A673 (cell line): ENCODE measurements at regions not wholly inside any gene's neighbourhood (a gene's known extent, or its start where the extent isn't known, plus 50 kb on each side); places are given as distances from the start of the nearest gene placed in this dataset.

Experiments used
- EZH2 ChIP-seq: fragments of 200-600 bp; sonication (generic); IDR thresholded peaks from 2 replicates; pipeline ENCODE4 v1.6.1; 2017; ENCODE audit warnings: borderline replicate concordance, low read depth, mild to moderate bottlenecking, mixed read lengths, antibody characterized with exemption, low read length; ENCODE audit not compliant: poor library complexity, severe bottlenecking
- TF ChIP-seq, protein P1 (sequence below): fragments of 300-800, 200-600 bp; sonication (generic); conservative IDR thresholded peaks from 2 replicates; pipeline ENCODE4 v1.5.1; 2017; ENCODE audit warnings: low read depth, mild to moderate bottlenecking, antibody characterized with exemption, low read length, moderate library complexity, mixed read lengths

DNA sequence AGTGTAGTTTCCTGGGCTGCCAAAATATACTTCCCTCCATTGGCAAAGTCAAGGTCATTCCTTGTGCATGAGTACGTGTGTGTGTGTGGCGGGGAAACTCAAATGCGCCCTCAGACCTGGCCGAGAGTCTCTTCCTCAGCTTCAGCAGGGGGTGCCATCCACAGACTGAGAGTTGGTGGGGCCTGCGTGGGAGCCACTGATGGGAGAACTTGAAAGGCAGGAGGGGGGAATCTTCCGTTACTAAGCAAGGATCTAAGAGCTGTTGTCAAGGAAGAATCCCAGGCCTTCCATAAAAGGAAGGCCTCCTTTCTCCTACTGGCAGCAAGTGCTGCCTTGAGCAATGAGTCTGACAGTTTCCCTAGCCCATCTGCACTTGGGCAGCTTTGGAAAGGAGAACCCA, 274.9 kb downstream of the EMP1 start:
- TF ChIP-seq, protein P1, sequence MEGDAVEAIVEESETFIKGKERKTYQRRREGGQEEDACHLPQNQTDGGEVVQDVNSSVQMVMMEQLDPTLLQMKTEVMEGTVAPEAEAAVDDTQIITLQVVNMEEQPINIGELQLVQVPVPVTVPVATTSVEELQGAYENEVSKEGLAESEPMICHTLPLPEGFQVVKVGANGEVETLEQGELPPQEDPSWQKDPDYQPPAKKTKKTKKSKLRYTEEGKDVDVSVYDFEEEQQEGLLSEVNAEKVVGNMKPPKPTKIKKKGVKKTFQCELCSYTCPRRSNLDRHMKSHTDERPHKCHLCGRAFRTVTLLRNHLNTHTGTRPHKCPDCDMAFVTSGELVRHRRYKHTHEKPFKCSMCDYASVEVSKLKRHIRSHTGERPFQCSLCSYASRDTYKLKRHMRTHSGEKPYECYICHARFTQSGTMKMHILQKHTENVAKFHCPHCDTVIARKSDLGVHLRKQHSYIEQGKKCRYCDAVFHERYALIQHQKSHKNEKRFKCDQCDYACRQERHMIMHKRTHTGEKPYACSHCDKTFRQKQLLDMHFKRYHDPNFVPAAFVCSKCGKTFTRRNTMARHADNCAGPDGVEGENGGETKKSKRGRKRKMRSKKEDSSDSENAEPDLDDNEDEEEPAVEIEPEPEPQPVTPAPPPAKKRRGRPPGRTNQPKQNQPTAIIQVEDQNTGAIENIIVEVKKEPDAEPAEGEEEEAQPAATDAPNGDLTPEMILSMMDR: no peak
- TF ChIP-seq EZH2: no peak
